ENCODE measurements at regions not wholly inside any gene's neighbourhood (a gene's known extent, or its start where the extent isn't known, plus 50 kb on each side); places are given as distances from the start of the nearest gene placed in this dataset.
"Not testable (repeated sequence)": the region's sequence is repeated elsewhere in the genome, so short reads cannot be mapped to it uniquely, and the experiment has no call there.

DNA sequence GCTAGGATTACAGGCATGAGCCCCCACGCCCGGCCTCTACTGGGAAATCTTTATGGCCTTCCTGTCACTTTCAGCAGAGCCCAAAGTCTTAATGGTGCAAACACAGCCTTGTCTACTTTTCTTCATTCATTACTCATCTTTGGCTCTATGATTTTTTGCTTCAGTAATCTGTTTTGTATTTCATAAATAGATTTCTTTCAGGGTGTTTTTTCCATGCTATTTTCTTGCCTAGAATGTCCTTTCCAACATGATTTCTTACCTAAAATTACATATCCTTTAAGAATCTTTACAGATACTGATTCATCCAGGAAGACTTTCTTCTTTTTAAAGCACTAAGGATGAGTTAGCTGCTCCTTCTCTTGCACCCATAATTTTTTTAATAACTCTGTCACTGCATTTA is 213.0 kb downstream of the TAF11L14 start:
- Mint-ChIP-seq H3K27me3 (no peaks in the 10 kb centered on the region), H3K9me3 (peaks cover 6% of the 10 kb centered on the region), H3K27ac (no peak overlapping the region), H3K4me3 (no peak overlapping the region), H3K4me1 (ENCODE audit: unreplicated experiment) (no peaks in the 10 kb centered on the region), H3K36me3 (no peaks in the 10 kb centered on the region)
- no peak for DNase-seq (ENCODE audit: extremely low spot score, unreplicated experiment)
- TF ChIP-seq, protein P1, sequence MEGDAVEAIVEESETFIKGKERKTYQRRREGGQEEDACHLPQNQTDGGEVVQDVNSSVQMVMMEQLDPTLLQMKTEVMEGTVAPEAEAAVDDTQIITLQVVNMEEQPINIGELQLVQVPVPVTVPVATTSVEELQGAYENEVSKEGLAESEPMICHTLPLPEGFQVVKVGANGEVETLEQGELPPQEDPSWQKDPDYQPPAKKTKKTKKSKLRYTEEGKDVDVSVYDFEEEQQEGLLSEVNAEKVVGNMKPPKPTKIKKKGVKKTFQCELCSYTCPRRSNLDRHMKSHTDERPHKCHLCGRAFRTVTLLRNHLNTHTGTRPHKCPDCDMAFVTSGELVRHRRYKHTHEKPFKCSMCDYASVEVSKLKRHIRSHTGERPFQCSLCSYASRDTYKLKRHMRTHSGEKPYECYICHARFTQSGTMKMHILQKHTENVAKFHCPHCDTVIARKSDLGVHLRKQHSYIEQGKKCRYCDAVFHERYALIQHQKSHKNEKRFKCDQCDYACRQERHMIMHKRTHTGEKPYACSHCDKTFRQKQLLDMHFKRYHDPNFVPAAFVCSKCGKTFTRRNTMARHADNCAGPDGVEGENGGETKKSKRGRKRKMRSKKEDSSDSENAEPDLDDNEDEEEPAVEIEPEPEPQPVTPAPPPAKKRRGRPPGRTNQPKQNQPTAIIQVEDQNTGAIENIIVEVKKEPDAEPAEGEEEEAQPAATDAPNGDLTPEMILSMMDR (conservative IDR thresholded peaks at IDR 0.05) = no peak

DNA sequence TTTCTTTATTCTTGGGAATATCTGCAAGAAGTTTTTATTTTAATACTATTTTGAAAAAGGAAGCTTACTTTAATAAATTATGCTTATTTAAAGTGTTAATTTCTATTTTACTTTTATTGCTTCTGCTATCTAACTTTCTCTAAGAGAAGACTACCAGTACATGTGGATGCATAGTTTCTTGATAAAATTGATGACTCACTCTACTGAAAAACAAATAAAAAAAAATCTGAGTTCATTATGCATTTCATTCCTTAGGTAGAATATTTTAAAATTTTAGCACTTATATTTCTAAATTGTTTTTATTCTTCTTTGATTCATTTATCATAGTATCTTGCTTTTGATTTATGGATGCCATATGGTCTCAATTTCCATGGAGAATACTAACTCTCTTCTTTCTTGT is 217.9 kb downstream of the TAF11L14 start:
- no peaks in the 10 kb centered on the region for H3K36me3 Mint-ChIP-seq
- H3K9me3 Mint-ChIP-seq = peaks cover 6% of the 10 kb centered on the region
- no peaks in the 10 kb centered on the region for H3K27me3 Mint-ChIP-seq
- H3K4me3 Mint-ChIP-seq = no peak overlapping the region
- peak overlapping the region; percentile 23 for H3K27ac Mint-ChIP-seq
- TF ChIP-seq, protein P1 (conservative IDR thresholded peaks at IDR 0.05) = no peak
- DNase-seq (ENCODE audit: extremely low spot score, unreplicated experiment) = no peak
- H3K4me1 Mint-ChIP-seq (ENCODE audit: unreplicated experiment) = no peaks in the 10 kb centered on the region

DNA sequence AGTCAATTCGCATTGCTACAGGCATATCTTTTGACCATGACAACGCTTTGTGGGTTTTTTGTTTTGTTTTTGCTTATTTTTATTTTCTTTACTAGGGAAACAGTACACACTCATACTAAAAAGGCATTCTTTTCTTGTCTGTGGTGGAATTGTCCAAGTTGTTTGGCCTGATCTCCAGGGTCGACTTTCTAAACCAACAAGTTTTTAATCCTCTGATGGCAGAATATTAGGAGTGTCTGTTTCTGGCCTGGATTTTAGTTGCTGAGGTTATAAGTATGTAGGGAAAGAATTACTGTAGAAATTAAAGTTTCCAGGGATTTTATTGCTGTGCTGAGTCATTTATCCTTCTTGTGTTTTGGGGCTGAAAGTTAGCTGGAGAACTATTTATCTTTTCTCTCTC is 218.5 kb downstream of the TAF11L14 start:
- H3K9me3 Mint-ChIP-seq = peaks cover 4% of the 10 kb centered on the region
- no peak overlapping the region for H3K4me3 Mint-ChIP-seq
- TF ChIP-seq, protein P1 (conservative IDR thresholded peaks at IDR 0.05) = no peak
- no peak for DNase-seq (ENCODE audit: extremely low spot score, unreplicated experiment)
- H3K27ac Mint-ChIP-seq = peak overlapping the region; percentile 23
- no peaks in the 10 kb centered on the region for H3K36me3 Mint-ChIP-seq
- H3K27me3 Mint-ChIP-seq = no peaks in the 10 kb centered on the region
- no peaks in the 10 kb centered on the region for H3K4me1 Mint-ChIP-seq (ENCODE audit: unreplicated experiment)

DNA sequence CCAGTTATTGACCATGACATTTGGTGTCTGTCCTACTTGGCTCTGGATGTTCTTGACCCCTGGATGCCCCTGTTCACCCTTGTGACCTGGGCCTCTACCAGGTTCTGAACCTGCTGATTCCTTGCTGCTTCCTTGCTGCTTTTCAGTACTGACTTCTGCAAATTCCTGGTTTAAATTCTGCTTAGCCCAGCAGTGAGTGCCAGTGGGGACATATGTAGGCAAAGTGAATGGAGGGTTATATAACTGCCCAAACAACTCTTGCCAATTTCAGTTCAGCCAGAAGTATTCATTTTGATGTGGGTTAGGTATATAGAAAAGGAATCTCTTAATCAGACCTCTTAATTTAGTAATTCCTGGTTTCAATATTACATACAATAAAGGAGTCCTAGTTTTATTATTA is 220.6 kb downstream of the TAF11L14 start:
- no peak overlapping the region for H3K4me3 Mint-ChIP-seq
- no peak for DNase-seq (ENCODE audit: extremely low spot score, unreplicated experiment)
- TF ChIP-seq, protein P1 (conservative IDR thresholded peaks at IDR 0.05) = no peak
- H3K27me3 Mint-ChIP-seq = no peaks in the 10 kb centered on the region
- H3K27ac Mint-ChIP-seq = no peak overlapping the region
- no peaks in the 10 kb centered on the region for H3K4me1 Mint-ChIP-seq (ENCODE audit: unreplicated experiment)
- H3K9me3 Mint-ChIP-seq = no peaks in the 10 kb centered on the region
- H3K36me3 Mint-ChIP-seq = no peaks in the 10 kb centered on the region

DNA sequence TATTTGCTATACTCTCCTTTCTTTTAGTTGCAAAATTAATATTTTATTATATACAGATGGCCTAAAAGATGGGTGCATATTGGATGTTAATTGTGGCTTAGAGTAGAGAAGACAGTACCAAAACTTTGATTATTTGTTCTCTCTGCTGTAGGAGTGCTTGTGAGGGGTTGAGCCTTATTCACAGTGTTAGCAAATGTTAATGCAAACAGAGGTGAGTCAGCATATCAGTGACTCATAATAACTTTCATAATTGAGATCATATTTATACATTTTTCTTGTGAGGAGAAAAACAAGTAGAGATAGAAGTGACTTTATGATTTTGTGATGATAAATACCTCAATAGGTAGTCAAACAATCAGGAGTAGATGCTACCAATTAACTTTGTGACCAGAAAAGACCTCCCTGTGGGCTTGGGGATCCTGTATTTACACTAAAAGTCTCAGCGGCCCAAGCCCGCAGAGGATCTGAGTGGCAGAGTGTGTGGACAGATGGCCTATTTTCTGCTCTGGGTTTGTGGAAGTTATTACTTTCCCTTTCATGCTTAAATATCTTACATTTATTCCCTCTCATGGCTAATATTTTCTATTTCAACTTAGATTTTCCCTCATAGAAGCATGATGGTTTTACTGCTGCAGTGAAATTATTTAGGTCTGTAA is 226.5 kb downstream of the TAF11L14 start:
- H3K4me1 Mint-ChIP-seq (ENCODE audit: unreplicated experiment) = no peaks in the 10 kb centered on the region
- no peaks in the 10 kb centered on the region for H3K27me3 Mint-ChIP-seq
- no peaks in the 10 kb centered on the region for H3K9me3 Mint-ChIP-seq
- no peaks in the 10 kb centered on the region for H3K36me3 Mint-ChIP-seq
- DNase-seq (ENCODE audit: extremely low spot score, unreplicated experiment) = no peak
- H3K4me3 Mint-ChIP-seq = no peak overlapping the region
- TF ChIP-seq, protein P1 (conservative IDR thresholded peaks at IDR 0.05) = no peak
- no peak overlapping the region for H3K27ac Mint-ChIP-seq

DNA sequence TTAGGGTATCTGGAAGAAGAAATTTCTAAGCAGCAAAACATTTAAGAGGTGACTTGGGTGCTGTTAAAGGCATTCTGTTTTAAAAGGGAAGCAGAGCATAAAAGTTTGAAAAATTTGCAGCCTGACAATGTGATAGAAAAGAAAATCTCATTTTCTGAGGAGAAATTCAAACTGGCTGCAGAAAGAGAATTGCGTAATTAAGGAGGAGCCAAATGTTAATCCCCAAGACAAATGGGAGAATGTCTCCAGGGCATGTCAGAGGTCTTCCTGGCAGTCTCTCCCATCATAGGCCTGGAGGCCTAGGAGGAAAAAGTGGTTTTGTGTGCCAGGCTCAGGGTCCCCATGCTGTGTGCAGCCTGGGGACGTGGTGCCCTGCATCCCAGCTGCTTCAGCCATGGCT is 230.6 kb downstream of the TAF11L14 start:
- H3K4me1 Mint-ChIP-seq (ENCODE audit: unreplicated experiment); H3K9me3 Mint-ChIP-seq; H3K4me3 Mint-ChIP-seq; H3K27ac Mint-ChIP-seq; DNase-seq (ENCODE audit: extremely low spot score, unreplicated experiment); H3K27me3 Mint-ChIP-seq; H3K36me3 Mint-ChIP-seq: not testable (repeated sequence)

DNA sequence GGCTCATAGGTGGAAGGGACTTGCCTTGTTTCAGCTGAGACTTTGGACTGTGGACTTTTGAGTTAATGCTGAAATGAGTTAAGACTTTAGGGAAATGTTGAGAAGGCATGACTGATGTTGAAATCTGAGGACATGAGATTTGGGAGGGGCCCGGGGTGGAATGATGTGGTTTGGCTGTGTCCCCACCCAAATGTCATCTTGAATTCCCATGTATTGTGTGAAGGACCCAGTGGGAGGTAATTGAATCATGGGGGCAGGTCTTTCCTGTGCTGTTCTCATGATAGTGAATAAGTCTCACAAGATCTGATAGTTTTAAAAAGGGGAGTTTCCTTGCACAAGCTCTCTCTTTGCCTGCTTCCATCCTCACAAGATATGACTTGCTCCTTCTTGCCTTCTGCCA is 231.7 kb downstream of the TAF11L14 start:
- not testable (repeated sequence) for H3K27me3 Mint-ChIP-seq; H3K27ac Mint-ChIP-seq; H3K4me3 Mint-ChIP-seq; DNase-seq (ENCODE audit: extremely low spot score, unreplicated experiment); H3K36me3 Mint-ChIP-seq; H3K9me3 Mint-ChIP-seq; H3K4me1 Mint-ChIP-seq (ENCODE audit: unreplicated experiment)
